H9 (cell line): ENCODE measurements at regions not wholly inside any gene's neighbourhood (a gene's known extent, or its start where the extent isn't known, plus 50 kb on each side); places are given as distances from the start of the nearest gene placed in this dataset.
"Not testable (repeated sequence)": the region's sequence is repeated elsewhere in the genome, so short reads cannot be mapped to it uniquely, and the experiment has no call there.

Source experiments
- DNase-seq: peaks from one replicate; pipeline ENCODE4 v3.0.0-alpha.2; 2017
- H2AFZ ChIP-seq: one replicate; pipeline ENCODE4 v1.6.1; 2013; ENCODE audit warnings: mild to moderate bottlenecking, low read length, control low read depth, moderate library complexity
- H2AK5ac ChIP-seq: 2 replicates; pipeline ENCODE4 v1.6.1; 2013; ENCODE audit warnings: low read length, control low read depth, mixed read lengths; ENCODE audit not compliant: insufficient read length
- H2BK120ac ChIP-seq: one replicate; pipeline ENCODE4 v1.6.1; 2013; ENCODE audit warnings: low read depth, mild to moderate bottlenecking, low read length, control low read depth, inconsistent platforms; ENCODE audit not compliant: poor library complexity, severe bottlenecking
- H2BK12ac ChIP-seq: 2 replicates; pipeline ENCODE4 v1.6.1; 2013; ENCODE audit warnings: low read length, control low read depth, mixed read lengths, low read depth; ENCODE audit not compliant: insufficient read length
- H2BK15ac ChIP-seq: 2 replicates; pipeline ENCODE4 v1.6.1; 2013; ENCODE audit warnings: low read depth, low read length, control low read depth
- H2BK20ac ChIP-seq: one replicate; pipeline ENCODE4 v1.6.1; 2013; ENCODE audit warnings: low read depth, mild to moderate bottlenecking, low read length, control low read depth, inconsistent platforms; ENCODE audit not compliant: poor library complexity, severe bottlenecking
- H2BK5ac ChIP-seq: 2 replicates; pipeline ENCODE4 v1.6.1; 2013; ENCODE audit warnings: low read length, control low read depth, mixed read lengths; ENCODE audit not compliant: insufficient read length
- H3K14ac ChIP-seq: 2 replicates; pipeline ENCODE4 v1.6.1; 2013; ENCODE audit warnings: low read length, control low read depth; ENCODE audit not compliant: insufficient read depth
- H3K18ac ChIP-seq: 2 replicates; pipeline ENCODE4 v1.6.1; 2013; ENCODE audit warnings: low read depth, mild to moderate bottlenecking, mixed read lengths, low read length, control low read depth; ENCODE audit not compliant: insufficient read length
- H3K23ac ChIP-seq: 2 replicates; pipeline ENCODE4 v1.6.1; 2013; ENCODE audit warnings: low read length, control low read depth, mixed read lengths, low read depth; ENCODE audit not compliant: insufficient read length
- H3K23me2 ChIP-seq: 2 replicates; pipeline ENCODE4 v1.6.1; 2013; ENCODE audit warnings: low read depth, mild to moderate bottlenecking, mixed read lengths, low read length, control low read depth; ENCODE audit not compliant: insufficient read length, poor library complexity, severe bottlenecking
- H3K27ac ChIP-seq: 2 replicates; pipeline ENCODE4 v1.5.1; 2013; ENCODE audit warnings: low read length, control low read depth, mixed read lengths, low read depth; ENCODE audit not compliant: insufficient read length
- H3K27me3 ChIP-seq: 2 replicates; pipeline ENCODE4 v1.6.1; 2013; ENCODE audit warnings: low read length, control low read depth, inconsistent platforms; ENCODE audit not compliant: insufficient read depth
- H3K4ac ChIP-seq: 2 replicates; pipeline ENCODE4 v1.6.1; 2013; ENCODE audit warnings: low read depth, mild to moderate bottlenecking, control low read depth, inconsistent platforms, low read length, moderate library complexity
- H3K4me1 ChIP-seq: 2 replicates; pipeline ENCODE4 v1.6.1; 2013; ENCODE audit warnings: low read length, control low read depth, inconsistent platforms; ENCODE audit not compliant: insufficient read depth
- H3K4me2 ChIP-seq: 2 replicates; pipeline ENCODE4 v1.6.1; 2013; ENCODE audit warnings: low read length, control low read depth, mixed read lengths; ENCODE audit not compliant: insufficient read length, insufficient read depth
- H3K56ac ChIP-seq: 2 replicates; pipeline ENCODE4 v1.6.1; 2013; ENCODE audit warnings: low read depth, mild to moderate bottlenecking, mixed read lengths, low read length, control low read depth; ENCODE audit not compliant: insufficient read length
- H3K79me1 ChIP-seq: 2 replicates; pipeline ENCODE4 v1.6.1; 2013; ENCODE audit warnings: low read depth, mild to moderate bottlenecking, moderate library complexity, low read length, control low read depth, inconsistent platforms; ENCODE audit not compliant: insufficient read depth, poor library complexity, severe bottlenecking
- H3K79me2 ChIP-seq: 2 replicates; pipeline ENCODE4 v1.6.1; 2013; ENCODE audit warnings: low read length, control low read depth, inconsistent platforms; ENCODE audit not compliant: insufficient read depth
- H3K9ac ChIP-seq: 2 replicates; pipeline ENCODE4 v1.6.1; 2013; ENCODE audit warnings: low read length, control low read depth, mixed read lengths; ENCODE audit not compliant: insufficient read length; ENCODE audit errors: extremely low read depth
- H3K9me3 ChIP-seq: one replicate; pipeline ENCODE4 v1.6.1; 2013; ENCODE audit warnings: low read depth, low read length, inconsistent platforms; ENCODE audit not compliant: control insufficient read depth
- H3T11ph ChIP-seq: one replicate; pipeline ENCODE4 v1.6.1; 2013; ENCODE audit warnings: mild to moderate bottlenecking, low read length, control low read depth, inconsistent platforms
- H4K20me1 ChIP-seq: one replicate; pipeline ENCODE4 v1.6.1; 2013; ENCODE audit not compliant: control insufficient read depth, insufficient read length, insufficient read depth
- H4K5ac ChIP-seq: 2 replicates; pipeline ENCODE4 v1.6.1; 2013; ENCODE audit warnings: low read depth, mild to moderate bottlenecking, mixed read lengths, low read length, control low read depth; ENCODE audit not compliant: insufficient read length
- H4K8ac ChIP-seq: replicated peaks from 2 replicates; pipeline ENCODE4 v1.6.1; 2013; ENCODE audit warnings: low read length, control low read depth, mixed read lengths, low read depth; ENCODE audit not compliant: insufficient read length
- H4K91ac ChIP-seq: 2 replicates; pipeline ENCODE4 v1.6.1; 2013; ENCODE audit warnings: low read depth, mild to moderate bottlenecking, moderate library complexity, mixed read lengths, low read length, control low read depth; ENCODE audit not compliant: insufficient read length
- H3K27ac Mint-ChIP-seq, 3 experiments: 2 replicates in 2 of 3; 3 replicates in 1 of 3; pipeline ENCODE4 v1.8.0; 2020 to 2021; ENCODE audit warnings: mixed read lengths in 3 of 3, mild to moderate bottlenecking in 1 of 3, moderate library complexity in 1 of 3
- H3K27me3 Mint-ChIP-seq: 2 replicates; pipeline ENCODE4 v1.8.0; 2021; ENCODE audit warnings: low read depth, mild to moderate bottlenecking, moderate library complexity, mixed read lengths
- H3K36me3 Mint-ChIP-seq, 3 experiments: 2 replicates in 2 of 3; 3 replicates in 1 of 3; pipeline ENCODE4 v1.8.0; 2020 to 2021; ENCODE audit warnings: low read depth in 3 of 3, mixed read lengths in 3 of 3; ENCODE audit not compliant: insufficient read depth in 1 of 3
- H3K4me1 Mint-ChIP-seq, 2 experiments: 2 replicates each; pipeline ENCODE4 v1.8.0; 2020; ENCODE audit warnings: mixed read lengths in 2 of 2
- H3K4me3 Mint-ChIP-seq, 2 experiments: 2 replicates in 1 of 2; 3 replicates in 1 of 2; pipeline ENCODE4 v1.8.0; 2020 to 2021; ENCODE audit warnings: mild to moderate bottlenecking in 2 of 2, mixed read lengths in 2 of 2, moderate library complexity in 1 of 2
- H3K9me3 Mint-ChIP-seq, 2 experiments: 2 replicates in 1 of 2; 3 replicates in 1 of 2; pipeline ENCODE4 v1.8.0; 2020; ENCODE audit warnings: mild to moderate bottlenecking in 2 of 2, mixed read lengths in 2 of 2, moderate library complexity in 1 of 2
- WGBS: extraction: QIAGEN DNeasy Blood & Tissue Kit; methylation state at CpG from one replicate; pipeline ENCODE4 v1.1.7; 2013; ENCODE audit warnings: missing lambda C conversion rate, low lambda C conversion rate, mixed read lengths; ENCODE audit not compliant: insufficient read length; ENCODE audit errors: extremely low coverage; 5-methylcytosine and 5-hydroxymethylcytosine counted together
- TF ChIP-seq, protein P1 (sequence below): fragments of 200-600 bp; sonication (generic); conservative IDR thresholded peaks from 3 replicates; pipeline ENCODE4 v1.8.0; 2021; ENCODE audit warnings: antibody characterized with exemption, mild to moderate bottlenecking

DNA sequence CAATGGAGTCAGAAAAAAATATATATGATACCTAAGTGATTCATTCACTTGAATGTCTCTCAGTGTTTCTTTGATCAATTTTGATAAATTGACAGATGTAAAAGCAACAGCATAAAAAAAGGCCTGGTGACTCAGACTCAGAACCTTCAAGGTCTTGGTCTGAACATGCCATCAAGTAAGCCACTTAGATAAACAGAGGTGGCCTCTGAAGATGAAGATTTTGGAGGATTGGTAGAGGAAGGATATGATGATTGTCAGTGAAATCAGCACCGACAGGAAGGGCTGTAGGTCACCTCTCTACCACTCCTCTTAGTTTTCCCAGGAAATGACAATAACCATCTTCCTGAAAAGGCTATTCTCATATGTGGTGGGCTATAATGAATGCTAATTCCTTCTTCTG, 422.8 kb upstream of the EPHA7 start:
- H3K18ac ChIP-seq = no peak overlapping the region
- no peak overlapping the region for H2BK12ac ChIP-seq
- no peaks in the 10 kb centered on the region for H3K27me3 ChIP-seq

DNA sequence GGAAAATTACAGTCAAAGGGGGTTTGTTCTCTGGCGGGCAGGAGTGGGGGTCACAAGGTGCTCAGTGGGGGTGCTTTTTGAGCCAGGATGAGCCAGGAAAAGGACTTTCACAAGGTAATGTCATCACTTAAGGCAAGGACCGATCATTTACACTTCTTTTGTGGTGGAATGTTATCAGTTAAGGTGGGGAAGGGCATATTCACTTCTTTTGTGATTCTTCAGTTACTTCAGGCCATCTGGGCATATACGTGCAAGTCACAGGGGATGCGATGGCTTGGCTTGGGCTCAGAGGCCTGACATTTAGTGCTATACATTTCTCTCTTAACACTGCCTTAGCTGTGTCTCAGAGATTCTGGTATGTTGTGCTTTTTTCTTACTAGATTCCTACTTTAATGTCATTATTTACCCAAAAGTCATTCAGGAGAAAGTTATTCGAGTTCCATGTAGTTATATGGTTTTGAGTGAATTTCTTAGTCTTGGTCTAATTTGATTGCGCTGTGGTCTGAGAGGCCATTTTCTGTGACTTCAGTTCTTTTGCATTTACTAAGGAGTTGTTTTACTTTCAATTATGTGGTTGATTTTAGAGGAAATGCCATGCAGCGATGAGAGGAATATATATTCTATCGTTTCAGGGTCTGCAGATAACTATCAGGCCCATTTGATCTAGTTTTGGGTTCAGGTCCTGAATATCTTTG, 416.2 kb upstream of the EPHA7 start:
- H3K27me3 Mint-ChIP-seq, H3K56ac ChIP-seq, H4K91ac ChIP-seq, H2BK5ac ChIP-seq, H3T11ph ChIP-seq, H3K14ac ChIP-seq, H4K8ac ChIP-seq, H2BK15ac ChIP-seq, H2BK120ac ChIP-seq, H2AK5ac ChIP-seq, H4K20me1 ChIP-seq, H2BK12ac ChIP-seq, H3K27me3 ChIP-seq, H3K4ac ChIP-seq, H3K4me1 ChIP-seq, H4K5ac ChIP-seq, H2BK20ac ChIP-seq, H3K18ac ChIP-seq, H3K79me2 ChIP-seq, H2AFZ ChIP-seq, H3K23me2 ChIP-seq, H3K79me1 ChIP-seq, H3K23ac ChIP-seq, H3K9ac ChIP-seq, H3K9me3 ChIP-seq: not testable (repeated sequence)
- peaks cover 6 to 31% of the 10 kb centered on the region in 2 experiments for H3K9me3 Mint-ChIP-seq
- DNase-seq = peak; percentile 31
- H3K27ac Mint-ChIP-seq = peak overlapping the region; percentile 99 to 100 (median 99)
- H3K4me3 Mint-ChIP-seq = peak overlapping the region; percentile 97 to 98
- peaks cover 55 to 66% (median 57%) of the 10 kb centered on the region in 3 experiments for H3K36me3 Mint-ChIP-seq
- H3K4me1 Mint-ChIP-seq = peaks cover 41 to 56% of the 10 kb centered on the region in 2 experiments
- Histone ChIP-seq H3K4me2 (peak overlapping the region; percentile 2), H3K27ac (peak overlapping the region; percentile 19)
- WGBS = no CpG with 5 or more reads among the region's 8 CpGs

More for the DNA sequence above, 422.8 kb upstream of the EPHA7 start:
- no peaks in the 10 kb centered on the region; the same call in 1 of the 2 replicates for H3K79me2 ChIP-seq
- DNase-seq = no peak
- no peak overlapping the region for H2BK15ac ChIP-seq
- H3K4me2 ChIP-seq = no peak overlapping the region
- Mint-ChIP-seq H3K27me3 (no peaks in the 10 kb centered on the region), H3K27ac (peak overlapping the region in 1 of 3 experiments; percentile 42; a peak in 1 of 7 replicates), H3K36me3 (peaks cover 4 to 8% (median 7%) of the 10 kb centered on the region in 3 experiments), H3K4me3 (no peak overlapping the region), H3K4me1 (peaks cover 2 to 14% of the 10 kb centered on the region in 2 experiments; a peak in 3 of 4 replicates), H3K9me3 (peaks cover 3% of the 10 kb centered on the region in 2 experiments)
- H4K8ac ChIP-seq = no peak overlapping the region
- no peak overlapping the region for H3K9ac ChIP-seq
- H2BK20ac ChIP-seq = no peak overlapping the region
- no CpG with 5 or more reads among the region's 1 CpG for WGBS
- no peak overlapping the region for H4K5ac ChIP-seq
- no peak overlapping the region for H4K91ac ChIP-seq
- no peak overlapping the region for H2BK120ac ChIP-seq
- H3K56ac ChIP-seq = no peak overlapping the region
- H3K79me1 ChIP-seq = no peaks in the 10 kb centered on the region
- no peaks in the 10 kb centered on the region for H3K9me3 ChIP-seq
- H4K20me1 ChIP-seq = no peaks in the 10 kb centered on the region
- peaks cover 1% of the 10 kb centered on the region; the same call in 1 of the 2 replicates for H3K4me1 ChIP-seq
- H2BK5ac ChIP-seq = no peak overlapping the region
- H3K23me2 ChIP-seq = no peaks in the 10 kb centered on the region
- no peak overlapping the region for H3K23ac ChIP-seq
- no peak overlapping the region for H3K4ac ChIP-seq
- H2AFZ ChIP-seq = no peak overlapping the region
- H2AK5ac ChIP-seq = no peak overlapping the region
- no peak overlapping the region for H3K27ac ChIP-seq
- TF ChIP-seq, protein P1, sequence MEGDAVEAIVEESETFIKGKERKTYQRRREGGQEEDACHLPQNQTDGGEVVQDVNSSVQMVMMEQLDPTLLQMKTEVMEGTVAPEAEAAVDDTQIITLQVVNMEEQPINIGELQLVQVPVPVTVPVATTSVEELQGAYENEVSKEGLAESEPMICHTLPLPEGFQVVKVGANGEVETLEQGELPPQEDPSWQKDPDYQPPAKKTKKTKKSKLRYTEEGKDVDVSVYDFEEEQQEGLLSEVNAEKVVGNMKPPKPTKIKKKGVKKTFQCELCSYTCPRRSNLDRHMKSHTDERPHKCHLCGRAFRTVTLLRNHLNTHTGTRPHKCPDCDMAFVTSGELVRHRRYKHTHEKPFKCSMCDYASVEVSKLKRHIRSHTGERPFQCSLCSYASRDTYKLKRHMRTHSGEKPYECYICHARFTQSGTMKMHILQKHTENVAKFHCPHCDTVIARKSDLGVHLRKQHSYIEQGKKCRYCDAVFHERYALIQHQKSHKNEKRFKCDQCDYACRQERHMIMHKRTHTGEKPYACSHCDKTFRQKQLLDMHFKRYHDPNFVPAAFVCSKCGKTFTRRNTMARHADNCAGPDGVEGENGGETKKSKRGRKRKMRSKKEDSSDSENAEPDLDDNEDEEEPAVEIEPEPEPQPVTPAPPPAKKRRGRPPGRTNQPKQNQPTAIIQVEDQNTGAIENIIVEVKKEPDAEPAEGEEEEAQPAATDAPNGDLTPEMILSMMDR = no peak
- no peak overlapping the region for H3T11ph ChIP-seq
- no peak overlapping the region for H3K14ac ChIP-seq
